Esophagus muscularis mucosa (tissue), 3 donors: ENCODE measurements at regions not wholly inside any gene's neighbourhood (a gene's known extent, or its start where the extent isn't known, plus 50 kb on each side); places are given as distances from the start of the nearest gene placed in this dataset.

Experiments used
- CTCF ChIP-seq, 3 experiments: fragments of 200-600 bp in 2 of 3; fragments of 450-650 bp in 1 of 3; sonication (generic) in 2 of 3; IDR thresholded peaks; one replicate each; pipeline ENCODE4 v1.5.1; 2017 to 2019; ENCODE audit warnings: antibody characterized with exemption in 3 of 3, mild to moderate bottlenecking in 2 of 3, moderate library complexity in 1 of 3
- POLR2A ChIP-seq: fragments of 450-650 bp; IDR thresholded peaks from one replicate; pipeline ENCODE4 v1.6.1; 2017; ENCODE audit warnings: antibody characterized with exemption, moderate library complexity, mild to moderate bottlenecking, low read depth

GRCh38 chr12:115700896-115701465 is 576.5 kb downstream of the MED13L start:
- TF ChIP-seq CTCF (IDR thresholded peaks at IDR 0.05) (no peak), POLR2A (no peak)
